ENCODE measurements at regions not wholly inside any gene's neighbourhood (a gene's known extent, or its start where the extent isn't known, plus 50 kb on each side); places are given as distances from the start of the nearest gene placed in this dataset.

DNA sequence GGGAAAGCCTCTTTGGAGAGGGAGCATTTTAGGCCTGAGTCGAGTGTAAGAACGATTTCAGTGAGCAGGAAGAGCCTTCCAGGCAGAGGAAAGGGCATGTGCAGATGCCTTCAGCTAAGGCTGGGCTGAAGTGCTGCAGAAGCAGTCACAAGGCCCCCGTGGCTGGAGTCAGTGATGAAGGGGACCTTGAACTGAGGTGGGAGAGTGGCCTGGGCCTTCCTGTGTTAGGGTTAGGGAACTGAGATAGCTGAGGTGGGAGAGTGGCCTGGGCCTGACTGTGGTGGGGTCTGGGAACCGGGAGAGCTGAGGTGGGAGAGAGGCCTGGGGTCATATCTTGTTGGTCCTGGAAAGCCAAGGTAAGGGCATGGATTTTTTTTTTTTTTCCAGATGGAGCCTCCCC, 50.9 kb upstream of the ETV3 start:
- TF ChIP-seq, protein P1, sequence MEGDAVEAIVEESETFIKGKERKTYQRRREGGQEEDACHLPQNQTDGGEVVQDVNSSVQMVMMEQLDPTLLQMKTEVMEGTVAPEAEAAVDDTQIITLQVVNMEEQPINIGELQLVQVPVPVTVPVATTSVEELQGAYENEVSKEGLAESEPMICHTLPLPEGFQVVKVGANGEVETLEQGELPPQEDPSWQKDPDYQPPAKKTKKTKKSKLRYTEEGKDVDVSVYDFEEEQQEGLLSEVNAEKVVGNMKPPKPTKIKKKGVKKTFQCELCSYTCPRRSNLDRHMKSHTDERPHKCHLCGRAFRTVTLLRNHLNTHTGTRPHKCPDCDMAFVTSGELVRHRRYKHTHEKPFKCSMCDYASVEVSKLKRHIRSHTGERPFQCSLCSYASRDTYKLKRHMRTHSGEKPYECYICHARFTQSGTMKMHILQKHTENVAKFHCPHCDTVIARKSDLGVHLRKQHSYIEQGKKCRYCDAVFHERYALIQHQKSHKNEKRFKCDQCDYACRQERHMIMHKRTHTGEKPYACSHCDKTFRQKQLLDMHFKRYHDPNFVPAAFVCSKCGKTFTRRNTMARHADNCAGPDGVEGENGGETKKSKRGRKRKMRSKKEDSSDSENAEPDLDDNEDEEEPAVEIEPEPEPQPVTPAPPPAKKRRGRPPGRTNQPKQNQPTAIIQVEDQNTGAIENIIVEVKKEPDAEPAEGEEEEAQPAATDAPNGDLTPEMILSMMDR (IDR thresholded peaks at IDR 0.05; ENCODE audit: insufficient read depth, low read length) = no peak
- DNase-seq (ENCODE audit: low read depth) = no peak
- no peak overlapping the region for H3K4me3 ChIP-seq (ENCODE audit: low read depth, low read length)

All from fibroblast of the aortic adventitia (primary cell).